Activated naive CD8-positive, alpha-beta T cell treated with anti-CD3 and anti-CD28 coated beads, Interleukin-2, amount 50 U/mL, for 24 hours (primary cell): ENCODE measurements at regions not wholly inside any gene's neighbourhood (a gene's known extent, or its start where the extent isn't known, plus 50 kb on each side); places are given as distances from the start of the nearest gene placed in this dataset.

ENCODE experiments used
- ATAC-seq: fragments of 150-1000 bp; cut with Tn5 transposase; one replicate; pipeline ENCODE4 v1.10.0; 2021
- DNase-seq: peaks from one replicate; pipeline ENCODE4 v3.0.0; 2021
- H3K27ac Mint-ChIP-seq: one replicate; pipeline ENCODE4 v1.8.0; 2021; ENCODE audit warnings: mild to moderate bottlenecking, mixed read lengths
- H3K27me3 Mint-ChIP-seq: one replicate; pipeline ENCODE4 v1.8.0; 2021; ENCODE audit warnings: mixed read lengths
- H3K36me3 Mint-ChIP-seq: one replicate; pipeline ENCODE4 v1.8.0; 2021; ENCODE audit warnings: low read depth, mixed read lengths
- H3K4me1 Mint-ChIP-seq: one replicate; pipeline ENCODE4 v1.8.0; 2021; ENCODE audit warnings: mixed read lengths
- H3K4me3 Mint-ChIP-seq: one replicate; pipeline ENCODE4 v1.8.0; 2021; ENCODE audit warnings: mild to moderate bottlenecking, moderate library complexity, mixed read lengths
- H3K9me3 Mint-ChIP-seq: one replicate; pipeline ENCODE4 v1.8.0; 2021; ENCODE audit warnings: mixed read lengths

- H3K4me1 Mint-ChIP-seq = no peaks in the 10 kb centered on the region
- no peak overlapping the region for H3K4me3 Mint-ChIP-seq
- DNase-seq = no peak
- no peak overlapping the region for H3K27ac Mint-ChIP-seq
- no peaks in the 10 kb centered on the region for H3K27me3 Mint-ChIP-seq
- peaks cover 14% of the 10 kb centered on the region for H3K9me3 Mint-ChIP-seq
- no peak for ATAC-seq
- H3K36me3 Mint-ChIP-seq = peaks cover 4% of the 10 kb centered on the region
Observed at GRCh38 chr1:108057541-108057940, 92.6 kb upstream of the VAV3 start.

- ATAC-seq (no peak), DNase-seq (no peak)
- peaks cover under 1% of the 10 kb centered on the region for H3K36me3 Mint-ChIP-seq
- H3K27ac Mint-ChIP-seq = no peak overlapping the region
- no peaks in the 10 kb centered on the region for H3K27me3 Mint-ChIP-seq
- H3K9me3 Mint-ChIP-seq = peaks cover 8% of the 10 kb centered on the region
- no peak overlapping the region for H3K4me3 Mint-ChIP-seq
- H3K4me1 Mint-ChIP-seq = no peaks in the 10 kb centered on the region
Observed at GRCh38 chr1:108056436-108056990, 91.5 kb upstream of the VAV3 start.

- ATAC-seq (no peak), DNase-seq (no peak)
Observed at GRCh38 chr1:108055387-108055786, 90.4 kb upstream of the VAV3 start.

GRCh38 chr1:108054396-108054795 is 89.4 kb upstream of the VAV3 start:
- no peaks in the 10 kb centered on the region for H3K36me3 Mint-ChIP-seq
- no peaks in the 10 kb centered on the region for H3K4me1 Mint-ChIP-seq
- DNase-seq (no peak), ATAC-seq (no peak)
- no peaks in the 10 kb centered on the region for H3K27me3 Mint-ChIP-seq
- H3K27ac Mint-ChIP-seq = no peak overlapping the region
- peaks cover 3% of the 10 kb centered on the region for H3K9me3 Mint-ChIP-seq
- no peak overlapping the region for H3K4me3 Mint-ChIP-seq

More at GRCh38 chr1:108055387-108055786, 90.4 kb upstream of the VAV3 start:
- no peaks in the 10 kb centered on the region for H3K4me1 Mint-ChIP-seq
- no peaks in the 10 kb centered on the region for H3K27me3 Mint-ChIP-seq
- peaks cover 7% of the 10 kb centered on the region for H3K9me3 Mint-ChIP-seq
- no peak overlapping the region for H3K4me3 Mint-ChIP-seq
- H3K27ac Mint-ChIP-seq = no peak overlapping the region
- no peaks in the 10 kb centered on the region for H3K36me3 Mint-ChIP-seq

GRCh38 chr1:108053270-108054013 is 88.5 kb upstream of the VAV3 start:
- DNase-seq (no peak), ATAC-seq (peak; percentile 65)
- peaks cover 6% of the 10 kb centered on the region for H3K9me3 Mint-ChIP-seq
- H3K36me3 Mint-ChIP-seq = no peaks in the 10 kb centered on the region
- H3K4me1 Mint-ChIP-seq = no peaks in the 10 kb centered on the region
- no peak overlapping the region for H3K27ac Mint-ChIP-seq
- H3K27me3 Mint-ChIP-seq = no peaks in the 10 kb centered on the region
- H3K4me3 Mint-ChIP-seq = no peak overlapping the region

GRCh38 chr1:108051631-108052377 is 86.8 kb upstream of the VAV3 start:
- DNase-seq (no peak), ATAC-seq (no peak)
- Mint-ChIP-seq H3K4me1 (no peaks in the 10 kb centered on the region), H3K27me3 (no peaks in the 10 kb centered on the region), H3K27ac (no peak overlapping the region), H3K36me3 (no peaks in the 10 kb centered on the region), H3K9me3 (peaks cover 7% of the 10 kb centered on the region), H3K4me3 (no peak overlapping the region)

GRCh38 chr1:108050911-108051629 is 86.1 kb upstream of the VAV3 start:
- peak; percentile 90 for ATAC-seq

GRCh38 chr1:108050158-108050557 is 85.2 kb upstream of the VAV3 start:
- Mint-ChIP-seq H3K9me3 (peaks cover 4% of the 10 kb centered on the region), H3K4me3 (no peak overlapping the region), H3K27ac (no peak overlapping the region), H3K36me3 (no peaks in the 10 kb centered on the region), H3K27me3 (no peaks in the 10 kb centered on the region), H3K4me1 (peaks cover 2% of the 10 kb centered on the region)
- ATAC-seq (no peak), DNase-seq (no peak)

More at GRCh38 chr1:108050911-108051629, 86.1 kb upstream of the VAV3 start:
- H3K36me3 Mint-ChIP-seq = no peaks in the 10 kb centered on the region
- DNase-seq = no peak
- H3K4me1 Mint-ChIP-seq = no peaks in the 10 kb centered on the region
- peaks cover 7% of the 10 kb centered on the region for H3K9me3 Mint-ChIP-seq
- H3K27me3 Mint-ChIP-seq = no peaks in the 10 kb centered on the region
- H3K4me3 Mint-ChIP-seq = no peak overlapping the region
- no peak overlapping the region for H3K27ac Mint-ChIP-seq

- H3K27ac Mint-ChIP-seq = no peak overlapping the region
- DNase-seq (peak; percentile 38), ATAC-seq (no peak)
- peaks cover 4% of the 10 kb centered on the region for H3K9me3 Mint-ChIP-seq
- peaks cover 11% of the 10 kb centered on the region for H3K4me1 Mint-ChIP-seq
- no peaks in the 10 kb centered on the region for H3K36me3 Mint-ChIP-seq
- no peaks in the 10 kb centered on the region for H3K27me3 Mint-ChIP-seq
- peak overlapping the region; percentile 7 for H3K4me3 Mint-ChIP-seq
Observed at GRCh38 chr1:108049178-108049819, 84.3 kb upstream of the VAV3 start.

GRCh38 chr1:108048301-108049177 is 83.6 kb upstream of the VAV3 start:
- Mint-ChIP-seq H3K4me1 (peaks cover 18% of the 10 kb centered on the region), H3K9me3 (peaks cover 4% of the 10 kb centered on the region), H3K27me3 (no peaks in the 10 kb centered on the region), H3K4me3 (no peak overlapping the region), H3K36me3 (no peaks in the 10 kb centered on the region), H3K27ac (no peak overlapping the region)
- ATAC-seq = no peak
- DNase-seq = no peak

GRCh38 chr1:108047085-108047484 is 82.1 kb upstream of the VAV3 start:
- H3K4me1 Mint-ChIP-seq = peaks cover 31% of the 10 kb centered on the region
- H3K27ac Mint-ChIP-seq = no peak overlapping the region
- ATAC-seq = no peak
- DNase-seq = no peak
- H3K9me3 Mint-ChIP-seq = peaks cover 4% of the 10 kb centered on the region
- no peaks in the 10 kb centered on the region for H3K36me3 Mint-ChIP-seq
- no peak overlapping the region for H3K4me3 Mint-ChIP-seq
- no peaks in the 10 kb centered on the region for H3K27me3 Mint-ChIP-seq

- Mint-ChIP-seq H3K36me3 (no peaks in the 10 kb centered on the region), H3K27me3 (no peaks in the 10 kb centered on the region), H3K27ac (no peak overlapping the region), H3K4me1 (peaks cover 41% of the 10 kb centered on the region), H3K4me3 (no peak overlapping the region), H3K9me3 (peaks cover 4% of the 10 kb centered on the region)
- no peak for DNase-seq
- ATAC-seq = no peak
Observed at GRCh38 chr1:108046026-108046425, 81.0 kb upstream of the VAV3 start.

GRCh38 chr1:108045460-108045859 is 80.5 kb upstream of the VAV3 start:
- H3K27ac Mint-ChIP-seq = no peak overlapping the region
- H3K4me1 Mint-ChIP-seq = peaks cover 41% of the 10 kb centered on the region

More at GRCh38 chr1:108045460-108045859, 80.5 kb upstream of the VAV3 start:
- H3K36me3 Mint-ChIP-seq = no peaks in the 10 kb centered on the region
- DNase-seq (no peak), ATAC-seq (peak; percentile 44)
- peaks cover 4% of the 10 kb centered on the region for H3K9me3 Mint-ChIP-seq
- no peaks in the 10 kb centered on the region for H3K27me3 Mint-ChIP-seq
- no peak overlapping the region for H3K4me3 Mint-ChIP-seq
